ENCODE measurements at regions not wholly inside any gene's neighbourhood (a gene's known extent, or its start where the extent isn't known, plus 50 kb on each side); places are given as distances from the start of the nearest gene placed in this dataset.

- TF ChIP-seq ZNF462 (CRISPR knock-in tag; IDR thresholded peaks at IDR 0.05), result no peak
- TF ChIP-seq EZH2 (IDR thresholded peaks at IDR 0.05; ENCODE audit: low read depth, unreplicated experiment), result no peak
- TF ChIP-seq EZH2phosphoT487 (IDR thresholded peaks at IDR 0.05; ENCODE audit: unreplicated experiment), result no peak
- TF ChIP-seq JUNB (IDR thresholded peaks at IDR 0.05; ENCODE audit: unreplicated experiment), result no peak
- no peak for TF ChIP-seq POLR2AphosphoS5 (IDR thresholded peaks at IDR 0.05; ENCODE audit: low read depth)
- no peak for TF ChIP-seq ZNF114 (CRISPR knock-in tag; IDR thresholded peaks at IDR 0.05)
- TF ChIP-seq STAT1 (IDR thresholded peaks at IDR 0.05; ENCODE audit: unreplicated experiment), result no peak
These were observed 221.9 kb downstream of the LHFPL1 start (continued) for GRCh38 chrX:112457788-112458187.

- no peaks in the 10 kb centered on the region for H3K9me3 Mint-ChIP-seq
- H3K27me3 ChIP-seq (ENCODE audit: insufficient read depth), result no peaks in the 10 kb centered on the region
- no peaks in the 10 kb centered on the region for H3K36me3 Mint-ChIP-seq (ENCODE audit: low read depth)
- no peak for DNase-seq (ENCODE audit: low spot score)
- no peaks in the 10 kb centered on the region for H3K4me1 Mint-ChIP-seq
- H3K4me3 ChIP-seq, result no peak overlapping the region
- H3K27me3 Mint-ChIP-seq (ENCODE audit: insufficient read depth, low read depth, poor library complexity), result no peaks in the 10 kb centered on the region
- H3K4me3 Mint-ChIP-seq, result no peak overlapping the region
- no peak overlapping the region for H3K4me2 ChIP-seq
- H2AFZ ChIP-seq, result no peak overlapping the region
- H3K27ac Mint-ChIP-seq, result no peak overlapping the region
- no peaks in the 10 kb centered on the region for H3K79me2 ChIP-seq (replicated peaks; ENCODE audit: insufficient read depth)
- H3K36me3 ChIP-seq (ENCODE audit: insufficient read depth), result no peaks in the 10 kb centered on the region
- peaks cover 3% of the 10 kb centered on the region; the same call in 1 of the 2 replicates for H3K4me1 ChIP-seq (ENCODE audit: insufficient read depth)
- H3K9me2 ChIP-seq (ENCODE audit: insufficient read depth), result no peaks in the 10 kb centered on the region
- H3K27ac ChIP-seq (ENCODE audit: low read depth), result no peak overlapping the region
- no peaks in the 10 kb centered on the region for H4K20me1 ChIP-seq (replicated peaks; ENCODE audit: insufficient read depth)
- no peaks in the 10 kb centered on the region for H3F3A ChIP-seq (replicated peaks; ENCODE audit: low read depth)
- ATAC-seq, result no peak
- TF ChIP-seq POLR2AphosphoS5 (IDR thresholded peaks at IDR 0.05; ENCODE audit: low read depth) (no peak), ETS1 (IDR thresholded peaks at IDR 0.05) (no peak), JUNB (IDR thresholded peaks at IDR 0.05; ENCODE audit: unreplicated experiment) (no peak), CTCF (conservative IDR thresholded peaks at IDR 0.05; ENCODE audit: low read depth in 2 of 2) (no peak), ZNF114 (CRISPR knock-in tag; IDR thresholded peaks at IDR 0.05) (no peak), CREB1 (CRISPR knock-in tag; IDR thresholded peaks at IDR 0.05; ENCODE audit: low read depth) (no peak), ZNF331 (CRISPR knock-in tag; IDR thresholded peaks at IDR 0.05; ENCODE audit: low read depth) (no peak), EZH2 (IDR thresholded peaks at IDR 0.05; ENCODE audit: low read depth, unreplicated experiment) (no peak), REST (IDR thresholded peaks at IDR 0.05; ENCODE audit: unreplicated experiment) (no peak)
These were observed 228.9 kb downstream of the LHFPL1 start for GRCh38 chrX:112450810-112451209.
